SK-N-SH treated with all-trans-retinoic acid at 6 μM for 48 hours (cell line): ENCODE measurements at regions not wholly inside any gene's neighbourhood (a gene's known extent, or its start where the extent isn't known, plus 50 kb on each side); places are given as distances from the start of the nearest gene placed in this dataset.

Experiments
- ARNTL ChIP-seq: fragments of 450-650 bp; formaldehyde crosslinking; IDR thresholded peaks from 2 replicates; pipeline ENCODE4 v1.5.0; 2020; ENCODE audit warnings: low read depth, mild to moderate bottlenecking, moderate library complexity, borderline replicate concordance
- BACH2 ChIP-seq: fragments of 250-450 bp; sonication (Bioruptor Pico); IDR thresholded peaks from 2 replicates; pipeline ENCODE4 v1.9.0; 2021; ENCODE audit warnings: mild to moderate bottlenecking, borderline replicate concordance
- ISL1 ChIP-seq: fragments of 250-450 bp; sonication (Bioruptor Pico); IDR thresholded peaks from 2 replicates; pipeline ENCODE4 v2.1.2; 2022; ENCODE audit warnings: mild to moderate bottlenecking, moderate library complexity
- OSR1 ChIP-seq: fragments of 250-450 bp; sonication (Bioruptor Pico); IDR thresholded peaks from 2 replicates; pipeline ENCODE4 v1.8.0; 2022; ENCODE audit warnings: moderate library complexity, mild to moderate bottlenecking, inconsistent platforms
- PATZ1 ChIP-seq: fragments of 250-450 bp; sonication (Bioruptor Pico); IDR thresholded peaks from 2 replicates; pipeline ENCODE4 v1.8.0; 2020; ENCODE audit warnings: mild to moderate bottlenecking, moderate library complexity, borderline replicate concordance

- TF ChIP-seq ISL1 (CRISPR knock-in tag) (no peak), PATZ1 (CRISPR knock-in tag) (no peak), BACH2 (CRISPR knock-in tag) (no peak), OSR1 (CRISPR knock-in tag) (no peak), ARNTL (CRISPR knock-in tag) (no peak)
These were observed 309.0 kb downstream of the BLID start for GRCh38 chr11:121807051-121807450.
